ENCODE measurements at regions not wholly inside any gene's neighbourhood (a gene's known extent, or its start where the extent isn't known, plus 50 kb on each side); places are given as distances from the start of the nearest gene placed in this dataset.

GRCh38 chr10:53023411-53023810 lies 250.8 kb upstream of the MBL2 start:
- DNase-seq (ENCODE audit: low read depth), result no peak
- in situ Hi-C loops (cut with HindIII; ENCODE audit: low sequenced_read_pairs), result no loop called here
- no peak overlapping the region for H3K4me3 ChIP-seq (ENCODE audit: low read depth, low read length)
- TF ChIP-seq CTCF (IDR thresholded peaks at IDR 0.05; ENCODE audit: low read depth, low read length, missing control alignments), result no peak

- in situ Hi-C loops (cut with HindIII; ENCODE audit: low sequenced_read_pairs), result no loop called here
- no peak overlapping the region for H3K4me3 ChIP-seq (ENCODE audit: low read depth, low read length)
- no peak for DNase-seq (ENCODE audit: low read depth)
- no peak for TF ChIP-seq CTCF (IDR thresholded peaks at IDR 0.05; ENCODE audit: low read depth, low read length, missing control alignments)
Measured at GRCh38 chr10:53022611-53023088, 250.1 kb upstream of the MBL2 start.

GRCh38 chr10:53013201-53013810 lies 240.7 kb upstream of the MBL2 start:
- no peak for DNase-seq (ENCODE audit: low read depth)
- H3K4me3 ChIP-seq (ENCODE audit: low read depth, low read length), result no peak overlapping the region
- in situ Hi-C loops (cut with HindIII; ENCODE audit: low sequenced_read_pairs), result no loop called here
- TF ChIP-seq CTCF (IDR thresholded peaks at IDR 0.05; ENCODE audit: low read depth, low read length, missing control alignments), result no peak

GRCh38 chr10:53009961-53010907 lies 237.7 kb upstream of the MBL2 start:
- in situ Hi-C loops (cut with HindIII; ENCODE audit: low sequenced_read_pairs), result no loop called here
- no peak for DNase-seq (ENCODE audit: low read depth)
- no peak overlapping the region for H3K4me3 ChIP-seq (ENCODE audit: low read depth, low read length)
- TF ChIP-seq CTCF (IDR thresholded peaks at IDR 0.05; ENCODE audit: low read depth, low read length, missing control alignments), result no peak

- H3K4me3 ChIP-seq (ENCODE audit: low read depth, low read length), result no peak overlapping the region
- TF ChIP-seq CTCF (IDR thresholded peaks at IDR 0.05; ENCODE audit: low read depth, low read length, missing control alignments), result no peak
- no peak for DNase-seq (ENCODE audit: low read depth)
- in situ Hi-C loops (cut with HindIII; ENCODE audit: low sequenced_read_pairs), result no loop called here
Measured at GRCh38 chr10:53007527-53007842, 234.9 kb upstream of the MBL2 start.

GRCh38 chr10:53006663-53007526 lies 234.3 kb upstream of the MBL2 start:
- TF ChIP-seq CTCF (IDR thresholded peaks at IDR 0.05; ENCODE audit: low read depth, low read length, missing control alignments), result no peak
- no peak overlapping the region for H3K4me3 ChIP-seq (ENCODE audit: low read depth, low read length)
- in situ Hi-C loops (cut with HindIII; ENCODE audit: low sequenced_read_pairs), result no loop called here

More at GRCh38 chr10:53006663-53007526, 234.3 kb upstream of the MBL2 start:
- no peak for DNase-seq (ENCODE audit: low read depth)

Data from astrocyte of the cerebellum (primary cell).